HepG2 (cell line): ENCODE measurements at regions not wholly inside any gene's neighbourhood (a gene's known extent, or its start where the extent isn't known, plus 50 kb on each side); places are given as distances from the start of the nearest gene placed in this dataset.

Experiments used
- ATAC-seq: fragments of 200-7000 bp; cut with Tn5 transposase; 3 replicates; pipeline ENCODE4 v1.9.1; 2020; ENCODE audit warnings: mild to moderate bottlenecking, moderate library complexity
- BruUV-seq: library from RNA; stranded (reverse); fragments of 400-500 nt; replicated peaks from 2 replicates; lab custom pipeline; 2021; lab: Mats Ljungman, UMichigan
- CTCF ChIA-PET: fragments of 300-600 bp; formaldehyde crosslinking; extraction: SDS; loops from one replicate; lab custom pipeline; 2021; ENCODE audit warnings: low total read pairs, inconsistent platforms, low intra/inter-chr PET ratio; lab: Yijun Ruan, JAX
- POLR2A ChIA-PET: fragments of 350-600 bp; sonication (Branson Sonifier 250); formaldehyde crosslinking; loops from one replicate; lab custom pipeline; 2020; ENCODE audit warnings: antibody characterized with exemption, inconsistent platforms; lab: Yijun Ruan, JAX
- DNase-seq: peaks from one replicate; pipeline ENCODE4 v3.0.0-alpha.2; 2015; ENCODE audit warnings: low spot score
- FAIRE-seq: peaks from 3 replicates; lab custom pipeline; 2011; peaks lifted over from hg19 to GRCh38; lab: Jason Lieb, UNC
- H2AFZ ChIP-seq: one replicate; pipeline ENCODE4 v1.6.1; 2011; ENCODE audit warnings: low read length, inconsistent platforms
- H3K27ac ChIP-seq: fragments of 300-600 bp; 3 replicates; pipeline ENCODE4 v1.8.0; 2011; ENCODE audit warnings: mixed run types, mild to moderate bottlenecking, mixed read lengths, low read length, inconsistent platforms; ENCODE audit not compliant: insufficient read depth; ENCODE audit errors: extremely low read length
- H3K27me3 ChIP-seq, 2 experiments: fragments of 200-600 bp in 1 of 2; 2 replicates in 1 of 2; 3 replicates in 1 of 2; pipeline versions ENCODE4 v1.6.0 to v1.8.0; 2011; ENCODE audit warnings: low read length in 2 of 2, mild to moderate bottlenecking in 2 of 2, moderate library complexity in 2 of 2, inconsistent platforms in 1 of 2; ENCODE audit not compliant: insufficient read depth in 2 of 2, control insufficient read depth in 1 of 2
- H3K36me3 ChIP-seq, 2 experiments: fragments of 200-600 bp in 1 of 2; replicated peaks in 1 of 2; 2 replicates in 1 of 2; 3 replicates in 1 of 2; pipeline versions ENCODE4 v1.5.1 to v1.8.0; 2011; ENCODE audit warnings: low read length in 2 of 2, inconsistent platforms in 1 of 2; ENCODE audit not compliant: insufficient read depth in 2 of 2, control insufficient read depth in 1 of 2
- H3K4me1 ChIP-seq: 2 replicates; pipeline ENCODE4 v1.5.1; 2012; ENCODE audit warnings: low read length, inconsistent platforms; ENCODE audit not compliant: insufficient read depth
- H3K4me2 ChIP-seq: 2 replicates; pipeline ENCODE4 v1.6.0; 2011; ENCODE audit warnings: low read depth, low read length, inconsistent platforms
- H3K4me3 ChIP-seq, 3 experiments: fragments of 200-600 bp in 1 of 3; sonication (generic), shearing (Covaris generic) in 1 of 3; replicated peaks in 1 of 3; 2 replicates each; pipeline ENCODE4 v1.5.1; 2011 to 2016; ENCODE audit warnings: low read length in 3 of 3, inconsistent platforms in 2 of 3, low read depth in 2 of 3, mild to moderate bottlenecking in 2 of 3, control low read depth in 1 of 3, mixed read lengths in 1 of 3; ENCODE audit not compliant: insufficient read depth in 1 of 3
- H3K79me2 ChIP-seq: one replicate; pipeline ENCODE4 v1.6.1; 2011; ENCODE audit warnings: low read length, inconsistent platforms; ENCODE audit not compliant: insufficient read depth
- H3K9ac ChIP-seq: 2 replicates; pipeline ENCODE4 v1.6.0; 2011; ENCODE audit warnings: mild to moderate bottlenecking, low read depth, low read length, inconsistent platforms; ENCODE audit not compliant: insufficient read depth
- H3K9me3 ChIP-seq: 2 replicates; pipeline ENCODE4 v1.5.1; 2012; ENCODE audit warnings: mild to moderate bottlenecking, low read length
- H4K20me1 ChIP-seq: 2 replicates; pipeline ENCODE4 v1.6.0; 2011; ENCODE audit warnings: inconsistent platforms, mild to moderate bottlenecking, low read length, moderate library complexity; ENCODE audit not compliant: insufficient read depth
- CBX5 ChIP-seq: sonication (generic); formaldehyde crosslinking; IDR thresholded peaks from 2 replicates; pipeline ENCODE4 v1.4.0; 2020; ENCODE audit warnings: missing genetic modification reagents, borderline replicate concordance
- E2F2 ChIP-seq: sonication (generic); formaldehyde crosslinking; IDR thresholded peaks from 2 replicates; pipeline ENCODE4 v1.4.0; 2020; ENCODE audit warnings: missing genetic modification reagents, borderline replicate concordance
- ELF3 ChIP-seq: IDR thresholded peaks from 2 replicates; pipeline ENCODE4 v1.6.1; 2016; ENCODE audit warnings: missing genetic modification reagents, missing compliant biosample characterization
- FOXP1 ChIP-seq, 2 experiments: fragments of 450-650 bp in 1 of 2; IDR thresholded peaks; 2 replicates each; pipeline ENCODE4 v1.6.1; 2017 to 2018; ENCODE audit warnings: antibody characterized with exemption in 1 of 2
- HNRNPH1 ChIP-seq: fragments of 200-400 bp; formaldehyde crosslinking; optimal IDR thresholded peaks from 2 replicates; pipeline ENCODE3; 2017; ENCODE audit warnings: mild to moderate bottlenecking, low read depth, low read length
- MAF1 ChIP-seq: sonication (generic); formaldehyde crosslinking; IDR thresholded peaks from 2 replicates; pipeline ENCODE4 v1.5.0; 2020; ENCODE audit warnings: missing genetic modification reagents, borderline replicate concordance
- PRMT3 ChIP-seq: sonication (generic); formaldehyde crosslinking; IDR thresholded peaks from 2 replicates; pipeline ENCODE4 v1.8.1; 2022; ENCODE audit warnings: low read depth, mild to moderate bottlenecking, moderate library complexity, missing genetic modification reagents, borderline replicate concordance
- RNF2 ChIP-seq: fragments of 450-650 bp; conservative IDR thresholded peaks from 2 replicates; pipeline ENCODE4 v1.6.1; 2016; ENCODE audit warnings: low read depth
- YY1 ChIP-seq: IDR thresholded peaks from 2 replicates; pipeline ENCODE4 v1.6.1; 2011; ENCODE audit warnings: low read length, low read depth, moderate library complexity, mild to moderate bottlenecking; ENCODE audit not compliant: insufficient read depth, insufficient replicate concordance
- ZFP90 ChIP-seq: sonication (generic); formaldehyde crosslinking; IDR thresholded peaks from 2 replicates; pipeline ENCODE4 v1.8.0; 2022; ENCODE audit warnings: missing genetic modification reagents, mild to moderate bottlenecking, inconsistent platforms, borderline replicate concordance
- ZNF567 ChIP-seq: sonication (generic); formaldehyde crosslinking; IDR thresholded peaks from 2 replicates; pipeline ENCODE4 v1.8.1; 2023; ENCODE audit warnings: mild to moderate bottlenecking, missing genetic modification reagents, borderline replicate concordance
- ZNF678 ChIP-seq: sonication (generic); formaldehyde crosslinking; IDR thresholded peaks from 2 replicates; pipeline ENCODE4 v1.4.0; 2020; ENCODE audit warnings: mild to moderate bottlenecking, missing genetic modification reagents
- WGBS: methylation state at CpG from one replicate; pipeline ENCODE4 v1.1.6; 2017; ENCODE audit warnings: low lambda C conversion rate; 5-methylcytosine and 5-hydroxymethylcytosine counted together
- in situ Hi-C: cut with HindIII; loops from 2 replicates; pipeline ENCODE4 v1.10.0; 2017; ENCODE audit warnings: low pct_unique_long_range_greater_than_20kb; ENCODE audit not compliant: extremely low pct_ligation_motif_present
- intact Hi-C: fragments of 100-400 bp; cut with micrococcal nuclease; formaldehyde crosslinking; loops from one replicate; pipeline ENCODE4 v1.10.0; 2022; ENCODE audit not compliant: unreplicated experiment
- TF ChIP-seq, protein P1 (sequence below): sonication (generic); formaldehyde crosslinking; IDR thresholded peaks from 2 replicates; pipeline ENCODE4 v1.4.0; 2020; ENCODE audit warnings: missing genetic modification reagents, borderline replicate concordance
- TF ChIP-seq, protein P2 (sequence below): sonication (generic); formaldehyde crosslinking; IDR thresholded peaks from 2 replicates; pipeline ENCODE4 v1.8.0; 2022; ENCODE audit warnings: missing genetic modification reagents, low read depth, mild to moderate bottlenecking, borderline replicate concordance
- TF ChIP-seq, protein P3 (sequence below): sonication (generic); formaldehyde crosslinking; IDR thresholded peaks from 2 replicates; pipeline ENCODE4 v1.4.0; 2020; ENCODE audit warnings: missing genetic modification reagents
- TF ChIP-seq, protein P4 (sequence below): sonication (generic); formaldehyde crosslinking; conservative IDR thresholded peaks from 2 replicates; pipeline ENCODE4 v1.4.0; 2020; ENCODE audit warnings: missing genetic modification reagents

DNA sequence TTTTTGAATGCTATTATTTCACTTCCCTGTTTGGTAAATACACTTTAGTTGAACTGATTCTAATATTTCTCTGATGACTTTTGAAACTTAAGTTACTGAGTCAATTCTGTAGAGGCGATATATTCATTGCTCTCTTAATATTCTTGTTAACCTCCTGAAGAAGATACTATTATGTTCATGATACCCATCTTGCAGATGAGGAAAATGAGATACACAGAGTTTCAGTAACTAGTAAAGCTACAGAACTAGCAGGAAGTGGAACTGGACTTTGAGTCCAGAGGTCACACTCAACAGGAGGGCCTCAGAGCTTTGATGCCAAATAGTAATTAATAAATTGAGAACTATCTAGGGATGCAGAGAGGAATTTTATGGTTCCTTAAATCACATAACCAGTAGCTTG, 70.0 kb downstream of the PCDH7 start (continued):
- no peak for TF ChIP-seq CBX5 (CRISPR knock-in tag)
- TF ChIP-seq, protein P1, sequence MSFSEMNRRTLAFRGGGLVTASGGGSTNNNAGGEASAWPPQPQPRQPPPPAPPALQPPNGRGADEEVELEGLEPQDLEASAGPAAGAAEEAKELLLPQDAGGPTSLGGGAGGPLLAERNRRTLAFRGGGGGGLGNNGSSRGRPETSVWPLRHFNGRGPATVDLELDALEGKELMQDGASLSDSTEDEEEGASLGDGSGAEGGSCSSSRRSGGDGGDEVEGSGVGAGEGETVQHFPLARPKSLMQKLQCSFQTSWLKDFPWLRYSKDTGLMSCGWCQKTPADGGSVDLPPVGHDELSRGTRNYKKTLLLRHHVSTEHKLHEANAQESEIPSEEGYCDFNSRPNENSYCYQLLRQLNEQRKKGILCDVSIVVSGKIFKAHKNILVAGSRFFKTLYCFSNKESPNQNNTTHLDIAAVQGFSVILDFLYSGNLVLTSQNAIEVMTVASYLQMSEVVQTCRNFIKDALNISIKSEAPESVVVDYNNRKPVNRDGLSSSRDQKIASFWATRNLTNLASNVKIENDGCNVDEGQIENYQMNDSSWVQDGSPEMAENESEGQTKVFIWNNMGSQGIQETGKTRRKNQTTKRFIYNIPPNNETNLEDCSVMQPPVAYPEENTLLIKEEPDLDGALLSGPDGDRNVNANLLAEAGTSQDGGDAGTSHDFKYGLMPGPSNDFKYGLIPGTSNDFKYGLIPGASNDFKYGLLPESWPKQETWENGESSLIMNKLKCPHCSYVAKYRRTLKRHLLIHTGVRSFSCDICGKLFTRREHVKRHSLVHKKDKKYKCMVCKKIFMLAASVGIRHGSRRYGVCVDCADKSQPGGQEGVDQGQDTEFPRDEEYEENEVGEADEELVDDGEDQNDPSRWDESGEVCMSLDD (CRISPR knock-in tag), result no peak

DNA sequence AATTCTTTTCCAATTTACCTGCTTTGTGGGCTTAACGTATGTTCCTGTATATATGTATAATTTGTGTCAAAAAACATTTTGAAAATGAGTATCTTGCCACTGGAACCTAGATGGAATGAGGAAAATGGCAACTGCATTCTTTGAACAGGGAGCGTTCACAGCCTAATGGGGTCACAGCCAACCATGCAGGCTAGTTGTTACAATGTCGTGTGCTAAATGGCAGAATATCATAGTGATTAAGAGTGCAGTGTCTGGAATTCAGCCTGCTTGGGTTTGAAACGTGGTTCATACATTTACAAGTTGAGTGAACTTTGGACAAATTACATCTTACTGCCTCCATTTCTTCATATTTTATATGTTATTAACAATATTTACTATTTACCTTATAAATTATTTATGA, 70.8 kb downstream of the PCDH7 start:
- FAIRE-seq (no peak), ATAC-seq (no peak)
- no TSS peak for BruUV-seq
- TF ChIP-seq FOXP1 (IDR thresholded peaks at IDR 0.05) (no peak), FOXP1 (CRISPR knock-in tag; IDR thresholded peaks at IDR 0.05) (no peak), HNRNPH1 (no peak), MAF1 (CRISPR knock-in tag) (no peak), ZFP90 (CRISPR knock-in tag) (no peak), ZNF567 (CRISPR knock-in tag) (no peak), ELF3 (CRISPR knock-in tag) (no peak), YY1 (no peak), RNF2 (no peak), E2F2 (no peak), ZNF678 (no peak), PRMT3 (CRISPR knock-in tag) (no peak)
- TF ChIP-seq, protein P2, sequence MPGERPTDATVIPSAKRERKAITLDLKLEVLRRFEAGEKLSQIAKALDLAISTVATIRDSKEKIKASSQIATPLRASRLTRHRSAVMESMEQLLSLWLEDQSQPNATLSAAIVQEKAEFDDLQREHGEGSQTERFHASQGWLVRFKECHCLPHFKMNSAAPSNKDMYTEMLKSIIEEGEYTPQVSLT (CRISPR knock-in tag), result no peak
- TF ChIP-seq, protein P3, sequence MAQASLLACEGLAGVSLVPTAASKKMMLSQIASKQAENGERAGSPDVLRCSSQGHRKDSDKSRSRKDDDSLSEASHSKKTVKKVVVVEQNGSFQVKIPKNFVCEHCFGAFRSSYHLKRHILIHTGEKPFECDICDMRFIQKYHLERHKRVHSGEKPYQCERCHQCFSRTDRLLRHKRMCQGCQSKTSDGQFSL (CRISPR knock-in tag), result no peak
- TF ChIP-seq, protein P4, sequence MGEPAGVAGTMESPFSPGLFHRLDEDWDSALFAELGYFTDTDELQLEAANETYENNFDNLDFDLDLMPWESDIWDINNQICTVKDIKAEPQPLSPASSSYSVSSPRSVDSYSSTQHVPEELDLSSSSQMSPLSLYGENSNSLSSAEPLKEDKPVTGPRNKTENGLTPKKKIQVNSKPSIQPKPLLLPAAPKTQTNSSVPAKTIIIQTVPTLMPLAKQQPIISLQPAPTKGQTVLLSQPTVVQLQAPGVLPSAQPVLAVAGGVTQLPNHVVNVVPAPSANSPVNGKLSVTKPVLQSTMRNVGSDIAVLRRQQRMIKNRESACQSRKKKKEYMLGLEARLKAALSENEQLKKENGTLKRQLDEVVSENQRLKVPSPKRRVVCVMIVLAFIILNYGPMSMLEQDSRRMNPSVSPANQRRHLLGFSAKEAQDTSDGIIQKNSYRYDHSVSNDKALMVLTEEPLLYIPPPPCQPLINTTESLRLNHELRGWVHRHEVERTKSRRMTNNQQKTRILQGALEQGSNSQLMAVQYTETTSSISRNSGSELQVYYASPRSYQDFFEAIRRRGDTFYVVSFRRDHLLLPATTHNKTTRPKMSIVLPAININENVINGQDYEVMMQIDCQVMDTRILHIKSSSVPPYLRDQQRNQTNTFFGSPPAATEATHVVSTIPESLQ, result no peak

More for the DNA sequence above, 70.8 kb downstream of the PCDH7 start:
- Histone ChIP-seq H3K4me2 (no peak overlapping the region), H4K20me1 (no peaks in the 10 kb centered on the region), H3K4me3 (no peak overlapping the region), H3K36me3 (no peaks in the 10 kb centered on the region), H3K27me3 (no peaks in the 10 kb centered on the region), H3K9ac (no peak overlapping the region), H3K9me3 (no peaks in the 10 kb centered on the region), H2AFZ (no peak overlapping the region), H3K4me1 (no peaks in the 10 kb centered on the region), H3K79me2 (no peaks in the 10 kb centered on the region), H3K27ac (no peak overlapping the region)
- intact Hi-C loops, result no loop called here
- no peak for DNase-seq
- POLR2A ChIA-PET, result no interaction called here
- WGBS, result 12% methylated on average over 4 of the region's 4 CpGs
- CTCF ChIA-PET, result no interaction called here
- in situ Hi-C loops, result no loop called here
